Right kidney (tissue), 1 donor: ENCODE measurements at regions not wholly inside any gene's neighbourhood (a gene's known extent, or its start where the extent isn't known, plus 50 kb on each side); places are given as distances from the start of the nearest gene placed in this dataset.

Source experiments
- DNase-seq: peaks from one replicate; pipeline ENCODE4 v3.0.0-alpha.2; 2016

DNA sequence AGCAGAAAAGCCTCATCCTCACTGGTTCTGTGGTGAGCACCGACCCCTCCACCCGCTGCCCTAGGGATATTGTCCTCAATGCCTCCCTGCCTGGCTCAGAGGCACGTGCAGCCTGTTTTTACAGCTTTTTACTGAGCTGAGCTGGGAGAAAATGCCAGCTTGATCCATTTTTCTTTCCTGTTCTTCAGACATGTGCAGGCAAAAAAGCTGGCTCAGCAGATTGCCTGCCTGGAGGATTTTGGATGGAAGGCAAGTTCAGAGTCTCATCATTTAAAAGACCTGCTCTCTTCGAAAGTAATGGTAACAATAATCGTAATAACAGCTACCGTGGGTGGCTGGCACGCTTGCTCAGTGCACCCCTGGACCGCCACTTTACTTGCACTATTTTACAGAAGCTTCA, 135.0 kb upstream of the SMIM23 start:
- no peak for DNase-seq

DNA sequence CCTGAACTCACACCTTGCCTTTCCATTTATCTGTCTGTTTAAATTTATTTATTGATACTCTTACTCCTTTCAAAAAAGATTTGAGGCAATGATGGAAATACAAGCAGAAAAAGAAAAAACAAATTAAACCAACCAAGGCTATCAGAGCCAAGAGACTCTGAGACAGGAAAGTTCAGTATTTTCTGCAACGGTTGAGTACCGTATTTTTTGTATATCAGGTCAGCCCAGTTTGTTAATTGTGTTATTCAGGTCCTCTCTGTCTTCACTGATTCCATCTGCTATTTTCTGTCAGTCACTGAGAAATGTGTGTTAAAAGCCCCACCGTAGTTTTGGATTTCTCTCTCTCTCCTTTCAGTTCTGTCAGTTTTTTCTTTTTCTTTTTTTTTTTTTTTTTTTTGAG, 134.5 kb upstream of the SMIM23 start:
- DNase-seq = no peak

DNA sequence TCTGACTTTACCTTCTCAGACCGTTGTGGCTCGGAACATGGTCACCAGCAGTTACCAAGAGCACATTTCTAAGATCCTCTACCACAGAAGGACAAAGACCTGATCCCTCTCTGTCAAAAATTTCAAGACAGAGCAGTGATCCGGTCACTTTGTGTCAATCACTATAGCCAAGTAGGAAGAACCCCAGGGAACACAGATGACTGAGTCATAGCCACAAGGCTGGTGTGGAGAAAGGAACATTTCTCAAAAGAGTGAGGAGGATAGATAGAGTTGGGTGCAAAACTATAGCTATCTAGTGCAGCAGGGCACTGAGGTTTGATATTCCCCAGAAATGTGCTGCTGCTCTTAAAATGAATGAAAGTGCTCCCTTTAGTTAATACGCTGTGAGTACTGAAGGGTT, 130.7 kb upstream of the SMIM23 start:
- DNase-seq = no peak

DNA sequence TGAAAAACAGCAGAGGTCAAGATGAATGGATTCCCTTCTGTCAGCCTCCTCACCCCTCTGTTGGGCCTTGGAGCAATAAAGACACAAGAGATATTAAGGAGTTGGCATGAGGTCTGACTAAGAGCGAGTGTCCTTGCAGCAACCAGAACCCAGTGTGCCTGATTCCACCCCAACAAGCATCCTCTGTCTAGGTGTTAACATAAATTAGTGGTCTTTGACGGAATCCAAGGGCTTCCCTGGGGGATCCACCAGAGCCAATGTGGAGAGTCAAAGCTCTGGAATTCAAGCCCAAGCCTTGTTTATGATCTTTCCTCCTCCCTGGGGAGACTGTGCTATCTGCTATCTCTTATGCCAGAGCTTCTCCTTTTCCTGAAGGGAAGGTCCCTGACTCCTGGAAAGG, 128.1 kb upstream of the SMIM23 start:
- no peak for DNase-seq

DNA sequence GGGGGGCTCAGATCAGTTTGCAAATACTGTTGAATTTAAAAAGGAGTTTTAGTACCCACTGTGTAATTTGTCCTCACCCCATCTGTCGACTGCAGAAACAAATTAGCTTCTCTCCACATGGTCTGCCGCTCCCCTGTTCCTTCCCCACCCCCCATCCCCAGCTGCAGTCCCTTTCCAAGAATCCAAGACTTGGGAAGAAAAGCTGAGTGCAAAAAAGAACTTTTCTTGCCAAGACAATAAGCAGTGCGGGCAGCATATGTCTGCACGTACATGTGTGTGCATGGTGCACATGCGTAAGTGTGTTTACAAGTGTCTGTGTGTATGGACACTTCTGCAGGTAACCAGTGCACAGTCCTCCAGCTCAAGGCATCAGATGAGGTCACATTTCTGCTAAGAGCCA, 125.7 kb upstream of the SMIM23 start:
- DNase-seq = no peak

DNA sequence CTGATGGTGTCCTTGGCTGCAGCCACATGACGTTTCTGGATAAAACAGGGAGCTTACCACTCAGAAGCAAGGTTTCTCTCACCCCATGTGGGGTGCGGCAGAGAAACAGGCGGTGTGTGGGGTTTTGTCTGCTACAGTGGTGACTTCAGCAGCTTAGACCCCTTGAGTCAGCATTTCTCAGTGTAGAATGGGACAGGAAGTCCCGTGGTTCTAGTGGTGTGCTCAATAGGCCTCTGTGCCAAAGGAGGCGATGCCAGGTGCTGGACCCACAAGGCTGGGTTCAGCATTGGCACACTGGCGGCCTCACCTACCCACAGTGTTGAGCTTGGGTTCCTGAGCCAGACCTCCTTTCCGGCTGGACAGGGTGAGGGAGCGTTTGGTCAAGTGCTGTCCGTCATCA, 125.2 kb upstream of the SMIM23 start:
- DNase-seq = no peak

DNA sequence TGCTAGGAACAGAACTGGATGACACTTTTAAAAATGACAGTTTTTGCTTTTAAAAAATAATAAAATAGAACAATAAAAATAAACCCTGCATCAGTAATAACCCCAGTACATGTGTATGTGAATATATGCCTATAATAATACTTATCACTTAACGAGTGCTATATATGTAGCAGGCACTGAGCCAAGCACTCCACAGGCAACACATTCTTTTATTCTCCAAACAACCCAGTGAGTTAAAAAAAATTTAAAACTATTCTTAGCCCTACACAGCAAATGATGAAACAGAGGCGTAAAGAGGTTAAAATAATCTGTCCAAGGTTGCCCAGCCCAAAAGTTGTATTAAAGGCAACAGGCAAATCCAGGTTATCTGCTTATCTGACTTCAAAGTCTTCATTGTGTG, 124.5 kb upstream of the SMIM23 start:
- DNase-seq = no peak

DNA sequence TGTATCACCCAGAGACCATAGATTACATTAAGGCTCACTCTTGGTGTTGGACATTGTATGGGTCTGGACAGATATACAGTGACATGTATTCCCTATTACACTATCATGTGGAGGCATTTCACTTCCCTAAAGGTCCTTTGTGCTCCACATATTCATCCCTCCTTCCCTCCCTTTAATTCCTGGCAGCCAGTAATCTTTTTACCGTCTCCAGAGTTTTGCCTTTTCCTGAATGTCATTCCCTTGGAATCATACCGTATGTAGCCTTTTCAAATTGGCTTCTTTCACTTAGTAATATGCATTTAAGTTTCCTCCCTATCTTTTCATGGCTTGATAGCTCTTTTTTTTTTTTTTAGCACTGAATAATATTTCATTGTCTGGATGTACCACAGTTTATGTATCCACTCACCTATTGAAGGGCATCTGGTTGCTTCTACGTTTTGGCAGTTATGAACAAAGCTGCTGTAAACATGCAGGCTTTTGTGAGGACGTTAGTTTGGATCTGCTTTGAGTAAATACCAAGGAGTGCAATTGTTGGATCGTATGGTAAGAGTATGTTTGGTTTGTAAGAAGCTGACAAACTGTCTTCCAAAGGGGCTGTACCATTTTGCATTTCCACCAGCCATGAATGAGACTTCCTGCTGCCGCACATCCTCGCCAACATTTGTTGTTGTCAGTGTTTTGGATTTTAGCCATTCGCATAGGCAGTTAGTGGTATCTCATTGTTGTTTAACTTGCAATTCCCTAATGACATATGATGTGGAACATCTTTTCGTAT, 122.1 kb upstream of the SMIM23 start:
- no peak for DNase-seq

DNA sequence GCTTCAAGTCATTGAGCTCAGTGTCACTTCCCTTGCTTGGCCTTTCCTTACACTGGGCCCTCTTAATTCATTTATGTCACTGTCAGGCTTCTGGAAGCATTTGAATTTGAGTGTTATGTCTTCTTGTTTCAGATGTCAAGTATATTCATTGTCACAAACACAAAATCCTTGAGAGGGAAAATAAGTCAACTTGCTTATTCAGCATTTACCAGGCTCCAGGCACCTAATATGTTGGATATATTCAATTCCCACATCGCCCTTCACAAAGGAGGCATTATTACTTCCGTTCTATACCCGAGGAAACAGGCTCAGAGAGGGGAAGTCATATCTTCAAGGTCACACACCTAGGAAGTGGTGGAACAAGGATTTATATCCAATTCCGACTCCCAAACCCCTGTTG, 121.1 kb upstream of the SMIM23 start:
- DNase-seq = no peak

DNA sequence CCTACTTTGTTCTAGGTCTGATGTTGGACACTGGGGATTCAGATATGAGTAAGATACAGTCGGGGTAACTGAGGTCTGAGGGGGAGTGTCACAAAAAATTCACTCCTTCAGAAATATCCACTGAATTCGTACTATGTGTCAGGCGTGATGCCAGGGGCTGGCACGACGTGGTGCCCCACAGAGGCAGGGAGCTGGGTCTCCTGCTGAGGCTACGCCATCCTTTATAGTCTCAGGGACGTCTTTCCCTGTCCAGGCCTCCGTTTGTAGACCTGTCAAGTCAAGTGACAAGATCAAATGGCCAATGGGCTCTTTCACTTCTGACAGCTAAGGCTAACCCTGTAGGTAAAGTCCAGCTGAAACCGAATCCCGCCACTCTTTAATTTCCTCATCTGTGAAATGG, 118.8 kb upstream of the SMIM23 start:
- no peak for DNase-seq

DNA sequence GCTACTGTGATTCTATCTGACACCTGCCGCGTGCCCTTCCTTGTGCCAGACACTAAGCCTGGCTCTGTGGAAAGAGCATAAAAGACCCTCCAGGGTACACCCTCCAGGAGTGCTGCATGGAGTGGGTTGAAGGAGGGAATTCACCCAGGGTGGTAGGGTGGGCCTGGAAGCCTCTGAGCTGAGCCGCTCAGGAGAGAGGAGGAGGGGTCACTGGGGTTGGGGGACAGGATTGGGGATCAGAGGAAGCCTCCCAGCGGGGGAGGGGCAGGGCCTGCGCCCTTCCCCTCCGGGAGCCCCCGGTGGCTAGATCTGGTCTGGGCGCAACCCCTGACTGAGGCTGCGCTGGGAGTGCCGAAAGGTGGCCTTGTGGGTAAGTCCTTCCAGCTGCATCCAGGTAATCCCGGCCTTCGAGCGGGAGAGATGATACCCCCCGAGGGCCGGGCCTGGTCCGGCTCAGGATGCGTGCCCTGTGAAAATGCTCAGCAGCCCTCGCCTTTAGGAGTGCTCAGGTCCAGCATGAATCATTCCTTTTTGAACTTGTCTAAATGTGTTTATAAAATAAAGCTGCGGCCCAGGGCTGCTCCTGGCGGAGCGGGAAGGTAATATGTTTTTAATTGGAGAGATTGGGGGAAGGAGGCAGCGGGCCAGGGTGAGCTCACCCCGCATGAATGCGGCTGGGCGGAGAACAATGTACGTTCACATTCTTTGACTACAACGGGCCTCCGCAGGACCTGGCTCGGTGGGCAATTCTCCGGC, 118.1 kb upstream of the SMIM23 start:
- DNase-seq = peak; percentile 35

DNA sequence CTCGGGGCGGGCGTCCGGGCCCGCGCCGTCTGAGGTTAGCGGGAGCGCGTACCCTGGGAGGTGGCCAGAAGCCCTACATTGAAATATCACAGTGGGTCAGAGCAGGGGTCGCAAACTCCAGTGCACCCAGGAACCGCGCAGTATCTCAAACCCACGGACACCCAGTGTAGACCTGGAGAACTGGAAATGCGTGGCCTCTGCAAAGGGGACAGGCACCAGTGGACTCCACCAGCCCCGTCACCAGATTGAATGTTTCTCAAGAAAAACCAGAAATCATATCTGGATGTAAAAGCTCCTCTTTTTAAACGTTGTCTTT, 117.6 kb upstream of the SMIM23 start:
- DNase-seq = no peak

DNA sequence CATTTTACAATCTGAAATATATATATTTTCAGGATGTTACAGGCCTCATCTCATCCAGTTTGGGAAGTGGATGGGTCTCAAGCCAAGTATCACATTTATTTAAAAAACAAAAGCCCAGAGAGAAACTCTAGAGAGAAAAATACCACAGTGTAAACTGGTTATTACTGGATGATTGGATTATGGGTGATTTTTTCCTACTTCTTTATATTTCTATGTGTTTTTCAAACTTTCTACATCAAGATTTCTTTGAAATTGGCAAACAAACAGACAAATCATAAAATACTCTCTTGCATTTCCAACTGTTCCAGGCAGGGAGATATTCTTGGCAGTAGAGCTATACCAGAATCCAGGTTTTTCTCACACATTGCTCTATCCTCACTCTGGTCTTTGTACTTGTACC, 116.0 kb upstream of the SMIM23 start:
- DNase-seq = no peak

DNA sequence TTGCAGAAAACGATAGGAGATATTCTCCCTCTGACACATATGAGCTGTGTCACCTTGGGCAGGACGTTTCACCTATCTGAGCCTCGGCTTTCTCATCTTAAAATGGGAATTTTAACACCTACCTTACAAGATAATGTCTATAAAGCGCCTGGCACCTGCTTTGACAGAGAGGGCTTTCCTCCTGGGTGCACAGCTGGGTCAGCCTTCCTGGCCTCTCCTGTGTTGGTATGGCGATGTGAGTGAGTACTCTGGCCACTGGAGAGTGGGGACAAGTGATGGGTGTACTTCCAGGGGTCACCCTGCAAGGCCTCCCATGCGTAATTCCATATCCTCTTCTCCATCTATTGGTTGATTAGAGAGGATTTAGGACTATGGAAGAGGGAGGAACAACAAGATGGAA, 113.1 kb upstream of the SMIM23 start:
- DNase-seq = no peak

DNA sequence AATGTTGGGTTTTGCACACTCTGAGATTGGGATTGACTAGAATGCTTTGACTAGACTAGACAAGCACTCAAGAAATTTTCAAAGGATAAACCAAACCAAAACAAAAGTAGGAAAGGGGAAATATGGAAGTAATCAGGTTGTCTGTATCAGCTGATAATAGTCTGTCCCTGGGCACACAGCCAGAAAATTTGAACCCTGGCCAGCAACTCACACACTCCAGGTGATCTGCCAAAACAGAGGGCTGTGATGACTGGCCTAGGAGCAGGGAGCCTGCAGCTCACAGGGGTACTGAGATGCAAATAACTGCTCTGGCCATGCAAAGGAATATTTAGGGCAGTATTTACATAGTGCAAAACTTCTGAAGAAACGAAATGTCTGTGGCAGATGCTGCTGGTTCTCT, 112.3 kb upstream of the SMIM23 start:
- no peak for DNase-seq

DNA sequence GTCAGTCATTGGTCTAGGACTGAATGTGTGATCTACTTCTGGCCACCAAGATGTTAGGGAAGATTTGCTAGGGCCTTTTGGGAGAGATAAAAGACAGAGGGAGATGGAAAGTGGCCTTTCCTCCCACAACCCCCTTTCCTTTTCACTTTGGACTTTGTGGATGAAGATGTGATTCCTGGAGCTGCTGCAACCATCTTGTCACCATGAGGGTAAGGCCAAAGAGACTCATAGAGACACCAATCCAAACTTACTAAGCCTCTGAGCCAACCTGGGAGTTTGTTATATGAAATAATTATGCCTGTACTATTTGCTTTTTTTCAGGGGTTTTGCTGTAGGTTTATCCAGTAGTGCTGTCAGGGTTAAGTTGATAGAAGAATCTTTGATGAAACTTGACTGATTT, 111.8 kb upstream of the SMIM23 start:
- no peak for DNase-seq

DNA sequence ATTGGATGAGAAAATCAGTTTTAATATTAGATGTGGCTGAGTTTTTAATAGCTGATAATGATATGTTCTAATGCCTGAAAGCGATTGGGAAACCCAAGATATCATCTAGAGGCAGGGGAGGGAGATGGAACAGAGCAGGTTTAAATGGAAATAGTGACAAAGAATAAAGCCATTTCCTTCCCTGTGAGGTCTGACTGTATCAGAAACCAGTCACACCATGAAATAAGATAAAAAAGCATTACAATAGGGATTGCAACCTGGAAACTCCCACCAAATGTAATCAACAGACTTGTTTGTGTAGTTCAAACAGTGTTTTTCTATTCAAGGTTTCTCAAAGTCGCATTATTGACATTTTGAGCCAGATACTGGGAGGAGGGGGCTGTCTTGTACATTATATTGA, 110.1 kb upstream of the SMIM23 start:
- DNase-seq = no peak

DNA sequence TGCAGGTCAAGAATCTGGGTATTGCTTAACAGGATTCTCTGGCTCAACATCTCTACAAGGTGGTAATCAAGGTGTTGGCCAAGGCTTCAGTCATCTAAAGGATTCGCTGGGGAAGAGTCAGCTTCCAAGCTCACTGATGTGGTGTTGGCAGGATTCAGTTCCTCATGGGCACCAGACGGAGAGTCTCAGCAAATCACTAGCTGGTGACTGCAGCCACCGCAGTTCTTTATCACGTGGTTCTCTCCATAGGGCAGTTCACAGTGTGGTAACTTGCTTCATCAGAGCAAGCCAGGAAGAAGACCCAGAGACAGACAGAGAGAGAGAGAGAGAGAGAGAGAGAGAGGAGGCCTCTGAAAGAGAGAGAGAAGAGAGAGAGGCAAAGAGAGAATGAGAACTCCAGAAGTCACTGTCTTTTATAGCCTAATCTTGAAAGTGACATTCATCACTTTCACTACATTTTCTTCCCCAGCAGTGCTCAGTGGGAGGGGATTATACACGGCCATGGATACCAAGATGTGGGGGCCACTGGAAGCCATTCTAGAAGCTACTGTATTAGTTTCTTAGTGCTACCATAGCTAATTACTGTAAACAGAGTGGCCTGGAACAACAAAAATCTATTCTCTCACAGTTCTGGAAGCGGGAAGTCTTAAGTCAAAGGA, 109.2 kb upstream of the SMIM23 start:
- DNase-seq = no peak

DNA sequence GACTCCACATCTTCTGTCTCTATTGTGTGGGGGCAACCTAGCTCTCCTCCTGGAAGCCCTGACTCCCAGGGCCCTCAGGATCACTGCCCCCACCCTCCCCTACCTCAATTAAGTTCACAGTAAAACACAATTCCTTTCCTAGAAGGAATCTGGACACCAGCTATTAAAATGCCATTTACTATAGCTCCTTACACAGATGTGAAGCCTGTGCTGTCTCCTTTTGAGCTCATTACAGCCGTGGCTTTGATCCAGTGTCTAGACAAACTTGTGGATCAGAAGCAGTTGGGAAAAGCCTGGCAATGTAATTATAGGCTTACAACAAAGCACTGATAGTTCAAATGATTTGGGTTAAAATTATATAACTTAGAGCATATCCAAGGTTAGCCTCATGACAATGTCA, 107.0 kb upstream of the SMIM23 start:
- DNase-seq = no peak

DNA sequence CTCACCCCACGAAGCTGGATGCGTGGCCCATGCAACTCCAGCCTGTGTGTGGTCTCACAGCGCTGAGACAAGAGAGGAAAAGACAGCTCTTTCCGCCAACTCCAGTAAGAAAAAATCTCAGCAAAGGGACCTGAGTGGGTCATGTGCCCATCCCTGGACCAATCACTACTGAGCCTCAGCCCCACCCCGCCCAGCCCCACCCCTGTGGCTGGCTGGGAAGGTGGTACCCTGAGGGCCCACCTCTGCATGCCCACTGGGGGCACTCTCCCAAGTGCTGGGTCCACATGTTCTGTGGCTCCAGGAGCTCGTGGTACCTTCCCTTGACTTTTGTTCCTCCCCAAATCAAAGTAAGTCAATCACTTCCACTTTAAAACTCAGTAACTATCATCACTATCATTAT, 105.1 kb upstream of the SMIM23 start:
- no peak for DNase-seq

DNA sequence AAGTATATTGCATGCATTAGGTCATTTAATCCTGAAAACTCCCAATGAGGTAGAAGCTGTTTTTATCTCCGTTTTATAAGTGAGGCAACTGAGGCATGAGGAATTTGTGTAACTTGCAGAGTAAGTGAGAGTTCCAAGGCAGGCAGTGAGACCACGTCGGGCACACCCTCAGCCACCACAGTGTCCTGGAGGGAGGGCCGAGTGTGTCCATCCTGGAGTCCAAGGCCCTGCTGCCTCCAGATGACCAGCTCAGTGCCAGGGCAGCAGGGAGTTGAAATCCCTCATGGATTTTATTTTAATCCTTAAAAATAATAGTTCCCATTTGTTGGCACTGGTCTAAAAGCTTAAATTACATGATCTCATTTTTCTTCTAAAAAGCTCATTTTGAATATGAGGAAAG, 104.6 kb upstream of the SMIM23 start:
- DNase-seq = no peak

DNA sequence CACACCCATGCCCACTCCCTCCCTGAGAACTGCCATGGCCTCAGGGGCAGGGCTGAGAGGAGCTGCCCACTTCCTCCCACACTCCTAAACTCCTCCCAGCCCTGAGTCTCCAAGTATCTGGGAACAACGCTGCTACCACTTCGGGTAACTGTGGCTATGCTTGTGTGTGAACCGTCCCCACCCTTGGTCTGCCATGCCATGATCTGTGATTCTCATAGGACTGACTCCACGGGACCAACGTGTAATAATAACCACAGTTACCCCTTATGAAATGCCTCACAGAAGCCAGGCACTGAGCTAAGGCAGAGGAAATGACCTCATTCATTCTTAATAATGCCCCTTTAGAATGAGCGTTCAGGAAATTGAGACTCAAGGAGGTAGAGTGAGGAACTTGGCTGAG, 103.9 kb upstream of the SMIM23 start:
- no peak for DNase-seq

DNA sequence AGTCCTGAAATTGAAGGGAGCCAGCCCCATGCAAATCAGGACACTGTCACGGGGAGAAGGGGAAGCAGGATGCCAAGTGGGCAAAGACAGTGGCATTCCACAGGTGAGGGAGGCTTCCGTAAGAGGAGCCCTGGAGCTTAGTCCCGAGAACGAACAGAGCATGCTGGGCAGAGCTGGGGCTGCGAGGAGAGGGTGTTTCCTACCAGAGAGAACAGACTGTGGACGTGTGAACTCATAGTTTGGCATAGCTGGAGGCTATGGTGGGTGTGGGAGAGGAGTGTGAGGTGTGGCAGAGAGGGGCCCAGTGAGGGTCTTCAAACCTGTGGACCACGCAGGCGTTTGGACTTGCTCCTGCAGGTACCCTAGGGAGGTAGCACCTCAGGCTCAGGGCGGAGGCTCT, 102.8 kb upstream of the SMIM23 start:
- DNase-seq = no peak

DNA sequence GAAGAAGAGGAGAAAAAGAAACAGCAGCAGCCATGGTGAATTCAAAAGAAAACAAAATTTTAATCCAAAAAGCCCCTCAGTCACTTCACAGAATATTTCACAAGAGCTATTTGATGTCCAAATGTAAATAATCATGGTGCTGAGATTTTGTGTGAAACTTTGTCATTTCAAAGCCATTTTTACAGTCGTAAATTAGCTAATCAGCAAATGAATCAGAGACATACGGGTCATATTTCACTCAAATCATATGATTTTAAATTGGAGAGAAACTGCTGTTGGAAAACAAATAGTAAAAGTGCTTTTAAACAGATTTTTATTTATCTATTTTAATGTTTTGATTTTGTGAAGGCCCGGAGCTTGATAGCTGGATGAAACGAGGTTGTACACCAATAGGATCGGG, 101.4 kb upstream of the SMIM23 start:
- DNase-seq = no peak
